B cell (primary cell): ENCODE measurements at regions not wholly inside any gene's neighbourhood (a gene's known extent, or its start where the extent isn't known, plus 50 kb on each side); places are given as distances from the start of the nearest gene placed in this dataset.

Experiments used
- CTCF ChIP-seq: fragments of 200-600 bp; IDR thresholded peaks from one replicate; pipeline ENCODE4 v1.8.0; 2022; ENCODE audit warnings: antibody characterized with exemption, mild to moderate bottlenecking
- EZH2 ChIP-seq: IDR thresholded peaks from 2 replicates; pipeline ENCODE4 v1.6.1; 2012; ENCODE audit warnings: borderline replicate concordance, low read depth, mild to moderate bottlenecking, moderate library complexity, low read length; ENCODE audit not compliant: insufficient read depth, poor library complexity, severe bottlenecking

GRCh38 chr11:15810082-15810481 lies 546.3 kb downstream of the SOX6 start:
- TF ChIP-seq CTCF (no peak), EZH2 (no peak)
